Lower lobe of right lung (tissue), 2 donors: ENCODE measurements at regions not wholly inside any gene's neighbourhood (a gene's known extent, or its start where the extent isn't known, plus 50 kb on each side); places are given as distances from the start of the nearest gene placed in this dataset.
"Not testable (repeated sequence)": the region's sequence is repeated elsewhere in the genome, so short reads cannot be mapped to it uniquely, and the experiment has no call there.

Experiments used
- ATAC-seq, 2 donors: fragments of 200-7000 bp; cut with Tn5 transposase; one replicate each; pipeline ENCODE4 v1.9.1; 2020 to 2022; ENCODE audit warnings: mild to moderate bottlenecking in 2 of 2, moderate library complexity in 2 of 2
- DNase-seq: peaks from one replicate; pipeline ENCODE4 v3.0.0-alpha.2; 2020
- H3K27ac ChIP-seq: fragments of 200-600 bp; one replicate; pipeline ENCODE4 v1.8.0; 2022
- H3K27me3 ChIP-seq: fragments of 200-600 bp; one replicate; pipeline ENCODE4 v1.8.0; 2022; ENCODE audit warnings: low read depth
- H3K36me3 ChIP-seq: fragments of 200-600 bp; one replicate; pipeline ENCODE4 v1.8.0; 2022; ENCODE audit warnings: mild to moderate bottlenecking
- H3K4me1 ChIP-seq: fragments of 200-600 bp; one replicate; pipeline ENCODE4 v1.8.0; 2022
- H3K4me3 ChIP-seq: fragments of 200-600 bp; one replicate; pipeline ENCODE4 v1.8.0; 2022; ENCODE audit warnings: mild to moderate bottlenecking
- H3K9me3 ChIP-seq: fragments of 200-600 bp; one replicate; pipeline ENCODE4 v1.8.0; 2022
- intact Hi-C: fragments of 100-400 bp; cut with DNase I; formaldehyde crosslinking; loops from one replicate; pipeline ENCODE4 v1.11.0; 2022
- TF ChIP-seq, protein P1 (sequence below): fragments of 200-600 bp; IDR thresholded peaks from one replicate; pipeline ENCODE4 v1.8.0; 2022; ENCODE audit warnings: antibody characterized with exemption, mild to moderate bottlenecking
- donor health status: DM: no; HTN: yes; CAD: no; lungs with severe emphysema.

DNA sequence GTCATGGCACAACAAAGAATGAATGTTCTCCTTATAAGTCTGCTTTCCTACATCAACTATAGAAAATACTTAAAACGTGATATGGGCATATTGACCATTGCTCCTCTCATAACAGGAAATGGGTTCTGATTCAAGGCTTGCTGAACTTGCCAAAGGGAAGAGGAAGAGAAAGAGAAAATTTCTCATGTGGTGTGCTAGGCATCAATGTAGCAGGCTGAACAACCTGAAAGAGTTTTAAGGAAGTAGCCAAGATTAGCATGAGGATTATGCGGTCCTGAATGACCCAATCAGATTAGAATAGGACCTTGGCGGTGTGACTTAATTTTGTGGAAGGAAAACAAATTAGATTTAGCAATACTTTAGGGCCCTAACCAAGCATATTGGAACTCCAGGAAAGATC lies 617.7 kb upstream of the CDH11 start:
- no peak for DNase-seq
- peak; percentile 36 to 51 for ATAC-seq

DNA sequence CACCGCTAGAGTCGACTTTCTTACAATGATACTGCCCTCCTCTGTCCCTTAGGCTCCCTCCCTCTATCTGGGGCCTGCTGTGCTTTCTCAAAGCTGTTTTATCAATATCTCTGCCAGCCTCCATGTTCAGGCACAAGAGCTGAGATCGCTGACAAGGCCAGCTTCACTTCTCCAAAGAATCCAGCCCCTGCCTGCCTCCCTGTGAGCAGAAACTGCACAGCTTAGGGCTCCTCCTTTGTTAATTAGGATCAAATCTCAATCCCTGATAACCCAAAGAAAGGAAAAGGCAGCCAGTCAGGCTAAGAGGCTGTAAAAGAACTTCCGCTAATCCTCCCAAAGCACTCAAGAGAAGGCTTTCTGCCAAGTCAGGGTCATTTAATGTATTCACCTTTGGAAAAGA lies 616.0 kb upstream of the CDH11 start:
- Histone ChIP-seq H3K4me1 (no peaks in the 10 kb centered on the region), H3K27me3 (no peaks in the 10 kb centered on the region), H3K27ac (no peak overlapping the region), H3K4me3 (no peak overlapping the region), H3K9me3 (no peaks in the 10 kb centered on the region), H3K36me3 (no peaks in the 10 kb centered on the region)
- DNase-seq (no peak), ATAC-seq (no peak)
- intact Hi-C loops, result no loop called here
- TF ChIP-seq, protein P1, sequence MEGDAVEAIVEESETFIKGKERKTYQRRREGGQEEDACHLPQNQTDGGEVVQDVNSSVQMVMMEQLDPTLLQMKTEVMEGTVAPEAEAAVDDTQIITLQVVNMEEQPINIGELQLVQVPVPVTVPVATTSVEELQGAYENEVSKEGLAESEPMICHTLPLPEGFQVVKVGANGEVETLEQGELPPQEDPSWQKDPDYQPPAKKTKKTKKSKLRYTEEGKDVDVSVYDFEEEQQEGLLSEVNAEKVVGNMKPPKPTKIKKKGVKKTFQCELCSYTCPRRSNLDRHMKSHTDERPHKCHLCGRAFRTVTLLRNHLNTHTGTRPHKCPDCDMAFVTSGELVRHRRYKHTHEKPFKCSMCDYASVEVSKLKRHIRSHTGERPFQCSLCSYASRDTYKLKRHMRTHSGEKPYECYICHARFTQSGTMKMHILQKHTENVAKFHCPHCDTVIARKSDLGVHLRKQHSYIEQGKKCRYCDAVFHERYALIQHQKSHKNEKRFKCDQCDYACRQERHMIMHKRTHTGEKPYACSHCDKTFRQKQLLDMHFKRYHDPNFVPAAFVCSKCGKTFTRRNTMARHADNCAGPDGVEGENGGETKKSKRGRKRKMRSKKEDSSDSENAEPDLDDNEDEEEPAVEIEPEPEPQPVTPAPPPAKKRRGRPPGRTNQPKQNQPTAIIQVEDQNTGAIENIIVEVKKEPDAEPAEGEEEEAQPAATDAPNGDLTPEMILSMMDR, result no peak

More for the DNA sequence above, 617.7 kb upstream of the CDH11 start:
- intact Hi-C loops, result no loop called here
- Histone ChIP-seq H3K9me3 (no peaks in the 10 kb centered on the region), H3K27me3 (no peaks in the 10 kb centered on the region), H3K4me3 (no peak overlapping the region), H3K27ac (no peak overlapping the region), H3K4me1 (no peaks in the 10 kb centered on the region), H3K36me3 (no peaks in the 10 kb centered on the region)
- TF ChIP-seq, protein P1, result no peak

DNA sequence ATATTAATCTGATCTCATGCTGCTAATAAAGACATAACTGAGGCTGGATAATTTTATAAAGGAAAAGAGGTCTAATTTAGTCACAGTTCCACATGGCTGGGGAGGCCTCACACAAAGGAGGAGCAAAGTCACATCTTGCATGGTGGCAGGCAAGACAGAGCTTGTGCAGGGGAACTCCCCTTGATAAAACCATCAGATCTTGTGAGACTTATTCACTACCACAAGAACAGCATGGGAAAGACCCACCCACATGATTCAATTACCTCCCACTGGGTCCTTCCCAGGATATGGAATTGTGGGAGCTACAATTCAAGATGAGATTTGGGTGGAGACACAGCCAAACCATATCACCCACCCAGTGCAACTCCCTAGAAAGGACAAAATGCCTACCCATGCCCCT lies 613.8 kb upstream of the CDH11 start:
- intact Hi-C loops, result not testable (repeated sequence)

GRCh38 chr16:65733721-65734120 lies 611.9 kb upstream of the CDH11 start:
- intact Hi-C loops, result no loop called here
- Histone ChIP-seq H3K27ac (no peak overlapping the region), H3K4me3 (no peak overlapping the region), H3K36me3 (no peaks in the 10 kb centered on the region), H3K4me1 (no peaks in the 10 kb centered on the region), H3K9me3 (no peaks in the 10 kb centered on the region), H3K27me3 (no peaks in the 10 kb centered on the region)
- TF ChIP-seq, protein P1, result no peak
- no peak for ATAC-seq
- DNase-seq, result no peak

More for the DNA sequence above, 613.8 kb upstream of the CDH11 start:
- H3K27me3 ChIP-seq, ATAC-seq, H3K27ac ChIP-seq, H3K9me3 ChIP-seq, H3K4me3 ChIP-seq, H3K36me3 ChIP-seq, DNase-seq, H3K4me1 ChIP-seq: not testable (repeated sequence)

DNA sequence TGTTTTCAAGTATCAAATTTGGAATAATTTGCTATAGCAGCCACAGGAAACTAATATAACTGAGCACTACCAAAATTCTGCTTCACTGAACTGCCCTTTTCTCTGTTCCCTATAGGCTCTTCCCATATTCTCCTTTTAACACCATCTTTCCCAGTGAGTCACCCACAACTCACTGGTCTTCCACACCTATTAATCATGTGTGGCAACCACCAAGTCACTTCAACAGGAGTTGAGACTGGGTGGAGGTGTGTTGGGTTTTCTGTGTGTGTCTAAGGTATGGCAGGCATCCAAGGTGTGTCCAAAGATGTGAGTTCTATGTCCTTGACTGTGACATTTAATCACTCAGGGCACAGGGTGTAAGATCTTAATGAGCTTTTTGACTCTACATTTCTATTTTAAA lies 610.0 kb upstream of the CDH11 start:
- no peak overlapping the region for H3K27ac ChIP-seq
- ATAC-seq (no peak), DNase-seq (no peak)
- H3K9me3 ChIP-seq, result no peaks in the 10 kb centered on the region
- no peaks in the 10 kb centered on the region for H3K36me3 ChIP-seq
- H3K4me1 ChIP-seq, result peaks cover 13% of the 10 kb centered on the region
- intact Hi-C loops, result no loop called here
- peaks cover 4% of the 10 kb centered on the region for H3K27me3 ChIP-seq
- H3K4me3 ChIP-seq, result no peak overlapping the region
- TF ChIP-seq, protein P1, result no peak

GRCh38 chr16:65728652-65729051 lies 606.8 kb upstream of the CDH11 start:
- no peak overlapping the region for H3K4me3 ChIP-seq
- TF ChIP-seq, protein P1, result no peak
- intact Hi-C loops, result no loop called here
- H3K9me3 ChIP-seq, result no peaks in the 10 kb centered on the region
- H3K36me3 ChIP-seq, result no peaks in the 10 kb centered on the region
- H3K27ac ChIP-seq, result no peak overlapping the region
- H3K4me1 ChIP-seq, result peaks cover 33% of the 10 kb centered on the region
- no peak for DNase-seq
- peaks cover 4% of the 10 kb centered on the region for H3K27me3 ChIP-seq
- ATAC-seq, result no peak
